ENCODE measurements at regions not wholly inside any gene's neighbourhood (a gene's known extent, or its start where the extent isn't known, plus 50 kb on each side); places are given as distances from the start of the nearest gene placed in this dataset.

GRCh38 chr3:139870000-139870675 lies 64.8 kb upstream of the CLSTN2 start:
- Histone ChIP-seq H3K27ac (ENCODE audit: low read length) (no peak overlapping the region), H3K4me3 (ENCODE audit: low read length) (no peak overlapping the region), H3K27me3 (ENCODE audit: control insufficient read depth, insufficient read depth, low read length) (no peaks in the 10 kb centered on the region), H3K9me3 (ENCODE audit: control insufficient read depth, insufficient read depth, low read length) (no peaks in the 10 kb centered on the region), H3K4me1 (ENCODE audit: control insufficient read depth, insufficient read depth, low read length) (no peaks in the 10 kb centered on the region), H3K36me3 (ENCODE audit: control insufficient read depth, insufficient read depth, low read length) (no peaks in the 10 kb centered on the region)
- no peak for DNase-seq (ENCODE audit: low read depth, low spot score)
- WGBS (ENCODE audit: insufficient coverage, insufficient read length), result no CpG with 5 or more reads among the region's 2 CpGs

- no peaks in the 10 kb centered on the region for H3K4me1 ChIP-seq (ENCODE audit: control insufficient read depth, insufficient read depth, low read length)
- no peaks in the 10 kb centered on the region for H3K9me3 ChIP-seq (ENCODE audit: control insufficient read depth, insufficient read depth, low read length)
- no CpG with 5 or more reads among the region's 2 CpGs for WGBS (ENCODE audit: insufficient coverage, insufficient read length)
- H3K36me3 ChIP-seq (ENCODE audit: control insufficient read depth, insufficient read depth, low read length), result no peaks in the 10 kb centered on the region
- no peak overlapping the region for H3K4me3 ChIP-seq (ENCODE audit: low read length)
- no peak for DNase-seq (ENCODE audit: low read depth, low spot score)
- H3K27ac ChIP-seq (ENCODE audit: low read length), result no peak overlapping the region
- no peaks in the 10 kb centered on the region for H3K27me3 ChIP-seq (ENCODE audit: control insufficient read depth, insufficient read depth, low read length)
These were observed 66.2 kb upstream of the CLSTN2 start for GRCh38 chr3:139868773-139869172.

- H3K9me3 ChIP-seq (ENCODE audit: control insufficient read depth, insufficient read depth, low read length), result no peaks in the 10 kb centered on the region
- no peaks in the 10 kb centered on the region for H3K4me1 ChIP-seq (ENCODE audit: control insufficient read depth, insufficient read depth, low read length)
- no CpG with 5 or more reads among the region's 3 CpGs for WGBS (ENCODE audit: insufficient coverage, insufficient read length)
- DNase-seq (ENCODE audit: low read depth, low spot score), result no peak
- no peak overlapping the region for H3K27ac ChIP-seq (ENCODE audit: low read length)
- H3K36me3 ChIP-seq (ENCODE audit: control insufficient read depth, insufficient read depth, low read length), result no peaks in the 10 kb centered on the region
- no peaks in the 10 kb centered on the region; the same call in 1 of the 2 replicates for H3K27me3 ChIP-seq (ENCODE audit: control insufficient read depth, insufficient read depth, low read length)
- H3K4me3 ChIP-seq (ENCODE audit: low read length), result no peak overlapping the region
These were observed 86.3 kb upstream of the CLSTN2 start for GRCh38 chr3:139848660-139849059.

GRCh38 chr3:139846729-139847128 lies 88.3 kb upstream of the CLSTN2 start:
- H3K27ac ChIP-seq (ENCODE audit: low read length), result no peak overlapping the region
- H3K27me3 ChIP-seq (ENCODE audit: control insufficient read depth, insufficient read depth, low read length), result no peaks in the 10 kb centered on the region; the same call in 1 of the 2 replicates
- H3K4me1 ChIP-seq (ENCODE audit: control insufficient read depth, insufficient read depth, low read length), result no peaks in the 10 kb centered on the region
- no peaks in the 10 kb centered on the region for H3K36me3 ChIP-seq (ENCODE audit: control insufficient read depth, insufficient read depth, low read length)
- DNase-seq (ENCODE audit: low read depth, low spot score), result no peak
- WGBS (ENCODE audit: insufficient coverage, insufficient read length), result no CpG with 5 or more reads among the region's 1 CpG
- no peak overlapping the region for H3K4me3 ChIP-seq (ENCODE audit: low read length)
- H3K9me3 ChIP-seq (ENCODE audit: control insufficient read depth, insufficient read depth, low read length), result no peaks in the 10 kb centered on the region

- peaks cover 2% of the 10 kb centered on the region; the same call in 1 of the 2 replicates for H3K4me1 ChIP-seq (ENCODE audit: control insufficient read depth, insufficient read depth, low read length)
- H3K4me3 ChIP-seq (ENCODE audit: low read length), result no peak overlapping the region
- H3K9me3 ChIP-seq (ENCODE audit: control insufficient read depth, insufficient read depth, low read length), result no peaks in the 10 kb centered on the region
- H3K27me3 ChIP-seq (ENCODE audit: control insufficient read depth, insufficient read depth, low read length), result no peaks in the 10 kb centered on the region
- WGBS (ENCODE audit: insufficient coverage, insufficient read length), result no CpG with 5 or more reads among the region's 3 CpGs
- H3K36me3 ChIP-seq (ENCODE audit: control insufficient read depth, insufficient read depth, low read length), result no peaks in the 10 kb centered on the region
- DNase-seq (ENCODE audit: low read depth, low spot score), result no peak
- no peak overlapping the region for H3K27ac ChIP-seq (ENCODE audit: low read length)
These were observed 95.3 kb upstream of the CLSTN2 start for GRCh38 chr3:139839659-139840058.

- no peak for DNase-seq (ENCODE audit: low read depth, low spot score)
- Histone ChIP-seq H3K4me1 (ENCODE audit: control insufficient read depth, insufficient read depth, low read length) (peaks cover 2% of the 10 kb centered on the region; the same call in 1 of the 2 replicates), H3K9me3 (ENCODE audit: control insufficient read depth, insufficient read depth, low read length) (no peaks in the 10 kb centered on the region), H3K36me3 (ENCODE audit: control insufficient read depth, insufficient read depth, low read length) (no peaks in the 10 kb centered on the region), H3K27me3 (ENCODE audit: control insufficient read depth, insufficient read depth, low read length) (no peaks in the 10 kb centered on the region), H3K4me3 (ENCODE audit: low read length) (no peak overlapping the region), H3K27ac (ENCODE audit: low read length) (no peak overlapping the region)
- no CpG with 5 or more reads among the region's 1 CpG for WGBS (ENCODE audit: insufficient coverage, insufficient read length)
These were observed 96.0 kb upstream of the CLSTN2 start for GRCh38 chr3:139839014-139839413.

- Histone ChIP-seq H3K36me3 (ENCODE audit: control insufficient read depth, insufficient read depth, low read length) (no peaks in the 10 kb centered on the region), H3K9me3 (ENCODE audit: control insufficient read depth, insufficient read depth, low read length) (no peaks in the 10 kb centered on the region), H3K27me3 (ENCODE audit: control insufficient read depth, insufficient read depth, low read length) (no peaks in the 10 kb centered on the region), H3K4me3 (ENCODE audit: low read length) (no peak overlapping the region), H3K27ac (ENCODE audit: low read length) (no peak overlapping the region), H3K4me1 (ENCODE audit: control insufficient read depth, insufficient read depth, low read length) (peaks cover 2% of the 10 kb centered on the region; the same call in 1 of the 2 replicates)
- no CpG with 5 or more reads among the region's 3 CpGs for WGBS (ENCODE audit: insufficient coverage, insufficient read length)
- DNase-seq (ENCODE audit: low read depth, low spot score), result no peak
These were observed 96.6 kb upstream of the CLSTN2 start for GRCh38 chr3:139838269-139838957.

- Histone ChIP-seq H3K4me3 (ENCODE audit: low read length) (no peak overlapping the region), H3K27ac (ENCODE audit: low read length) (no peak overlapping the region), H3K9me3 (ENCODE audit: control insufficient read depth, insufficient read depth, low read length) (no peaks in the 10 kb centered on the region), H3K4me1 (ENCODE audit: control insufficient read depth, insufficient read depth, low read length) (peaks cover 2% of the 10 kb centered on the region; the same call in 1 of the 2 replicates), H3K36me3 (ENCODE audit: control insufficient read depth, insufficient read depth, low read length) (no peaks in the 10 kb centered on the region), H3K27me3 (ENCODE audit: control insufficient read depth, insufficient read depth, low read length) (no peaks in the 10 kb centered on the region)
- DNase-seq (ENCODE audit: low read depth, low spot score), result no peak
- no CpG with 5 or more reads among the region's 4 CpGs for WGBS (ENCODE audit: insufficient coverage, insufficient read length)
These were observed 98.1 kb upstream of the CLSTN2 start for GRCh38 chr3:139836698-139837464.

GRCh38 chr3:139835830-139836683 lies 98.9 kb upstream of the CLSTN2 start:
- WGBS (ENCODE audit: insufficient coverage, insufficient read length), result no CpG with 5 or more reads among the region's 7 CpGs
- H3K36me3 ChIP-seq (ENCODE audit: control insufficient read depth, insufficient read depth, low read length), result no peaks in the 10 kb centered on the region
- no peak for DNase-seq (ENCODE audit: low read depth, low spot score)

GRCh38 chr3:139832998-139833397 lies 102.0 kb upstream of the CLSTN2 start:
- no peaks in the 10 kb centered on the region; the same call in 1 of the 2 replicates for H3K4me1 ChIP-seq (ENCODE audit: control insufficient read depth, insufficient read depth, low read length)
- WGBS (ENCODE audit: insufficient coverage, insufficient read length), result no CpG with 5 or more reads among the region's 4 CpGs
- H3K36me3 ChIP-seq (ENCODE audit: control insufficient read depth, insufficient read depth, low read length), result no peaks in the 10 kb centered on the region; the same call in 1 of the 2 replicates
- no peak overlapping the region for H3K4me3 ChIP-seq (ENCODE audit: low read length)
- H3K27ac ChIP-seq (ENCODE audit: low read length), result no peak overlapping the region
- DNase-seq (ENCODE audit: low read depth, low spot score), result no peak
- H3K27me3 ChIP-seq (ENCODE audit: control insufficient read depth, insufficient read depth, low read length), result no peaks in the 10 kb centered on the region
- H3K9me3 ChIP-seq (ENCODE audit: control insufficient read depth, insufficient read depth, low read length), result no peaks in the 10 kb centered on the region

More at GRCh38 chr3:139835830-139836683, 98.9 kb upstream of the CLSTN2 start:
- Histone ChIP-seq H3K27me3 (ENCODE audit: control insufficient read depth, insufficient read depth, low read length) (no peaks in the 10 kb centered on the region), H3K9me3 (ENCODE audit: control insufficient read depth, insufficient read depth, low read length) (no peaks in the 10 kb centered on the region), H3K27ac (ENCODE audit: low read length) (no peak overlapping the region), H3K4me1 (ENCODE audit: control insufficient read depth, insufficient read depth, low read length) (peaks cover 2% of the 10 kb centered on the region; the same call in 1 of the 2 replicates), H3K4me3 (ENCODE audit: low read length) (no peak overlapping the region)

Measured in iPS DF 6.9 (cell line).